ENCODE measurements at regions not wholly inside any gene's neighbourhood (a gene's known extent, or its start where the extent isn't known, plus 50 kb on each side); places are given as distances from the start of the nearest gene placed in this dataset.

- no peak for TF ChIP-seq RFX5 (IDR thresholded peaks at IDR 0.05; ENCODE audit: low read length)
- no peak for TF ChIP-seq CTCF (IDR thresholded peaks at IDR 0.05)
- no peak for TF ChIP-seq MAX (IDR thresholded peaks at IDR 0.05; ENCODE audit: low read depth)
- no peak for TF ChIP-seq NFIC (IDR thresholded peaks at IDR 0.05; ENCODE audit: borderline replicate concordance)
- TF ChIP-seq EZH2phosphoT487 (IDR thresholded peaks at IDR 0.05; ENCODE audit: borderline replicate concordance, low read depth), result no peak
- no peak for TF ChIP-seq GATA2 (CRISPR knock-in tag; IDR thresholded peaks at IDR 0.05)
- no peak for TF ChIP-seq TAF1 (IDR thresholded peaks at IDR 0.05; ENCODE audit: borderline replicate concordance, low read depth, low read length)
- TF ChIP-seq RAD21 (IDR thresholded peaks at IDR 0.05; ENCODE audit: low read length), result no peak
These were observed 689.8 kb upstream of the NXPH2 start for GRCh38 chr2:139469985-139470384.

Data from SK-N-SH (cell line).